ENCODE measurements at regions not wholly inside any gene's neighbourhood (a gene's known extent, or its start where the extent isn't known, plus 50 kb on each side); places are given as distances from the start of the nearest gene placed in this dataset.
"Not testable (repeated sequence)": the region's sequence is repeated elsewhere in the genome, so short reads cannot be mapped to it uniquely, and the experiment has no call there.

DNA sequence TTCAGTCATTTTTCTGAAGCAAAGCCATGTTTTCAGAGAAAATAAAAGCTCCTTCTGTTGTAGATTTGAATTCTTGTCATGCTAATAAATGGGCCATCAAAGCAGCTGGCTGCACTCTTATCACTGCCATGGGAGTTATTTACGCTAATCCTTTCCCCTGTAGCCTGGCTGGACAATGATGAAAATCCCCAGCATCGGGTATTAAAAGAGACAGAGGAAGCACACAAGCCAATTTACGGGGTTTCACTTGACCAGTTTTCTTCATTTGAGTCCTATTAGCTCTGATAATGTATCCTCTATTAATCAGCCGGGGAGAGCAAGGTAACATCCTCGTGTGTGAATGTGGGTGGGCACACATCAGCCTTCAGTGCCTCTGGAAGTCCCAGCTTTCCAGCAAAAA lies 470.2 kb upstream of the API5 start:
- DNase-seq (ENCODE audit: low read depth): no peak

GRCh38 chr11:42849362-42849761 lies 462.4 kb upstream of the API5 start:
- DNase-seq (ENCODE audit: low read depth): no peak

DNA sequence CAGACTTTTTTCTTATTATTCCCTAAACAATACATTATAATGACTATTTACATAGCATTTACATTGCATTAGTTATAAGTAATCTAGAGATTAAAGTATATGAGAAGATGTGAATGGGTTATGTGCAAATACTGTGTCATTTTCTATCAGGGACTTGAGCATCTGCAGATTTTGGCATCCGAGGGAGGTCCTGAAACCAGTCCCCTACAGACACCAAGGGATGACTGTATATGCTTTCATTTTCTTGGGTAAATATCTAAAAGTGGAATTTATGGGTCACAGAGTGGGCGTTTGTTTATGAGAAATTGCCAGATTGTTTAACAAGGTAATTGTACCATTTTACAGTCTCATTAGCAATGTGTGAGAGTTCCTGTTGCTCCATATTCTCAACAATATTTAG lies 454.5 kb upstream of the API5 start:
- no peak for DNase-seq (ENCODE audit: low read depth)

DNA sequence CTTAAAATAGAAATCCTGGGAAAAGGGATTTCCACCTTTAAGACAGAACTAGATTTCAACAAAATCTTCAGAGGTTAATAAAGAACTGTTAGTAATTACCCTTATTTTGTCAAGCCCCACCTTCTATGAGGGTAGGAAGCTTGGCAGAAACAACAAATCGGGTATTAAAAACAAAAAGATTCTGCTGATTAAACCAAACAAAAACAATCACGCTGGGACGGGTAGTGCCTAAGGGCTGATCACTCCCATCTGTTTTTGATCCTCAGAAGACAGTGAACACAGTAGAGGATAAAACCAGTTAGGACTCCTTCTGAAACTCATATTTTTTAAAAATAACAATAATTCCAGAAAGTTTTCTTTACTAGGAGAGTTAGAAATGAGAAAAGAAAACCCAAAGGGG lies 441.3 kb upstream of the API5 start:
- DNase-seq (ENCODE audit: low read depth): no peak

DNA sequence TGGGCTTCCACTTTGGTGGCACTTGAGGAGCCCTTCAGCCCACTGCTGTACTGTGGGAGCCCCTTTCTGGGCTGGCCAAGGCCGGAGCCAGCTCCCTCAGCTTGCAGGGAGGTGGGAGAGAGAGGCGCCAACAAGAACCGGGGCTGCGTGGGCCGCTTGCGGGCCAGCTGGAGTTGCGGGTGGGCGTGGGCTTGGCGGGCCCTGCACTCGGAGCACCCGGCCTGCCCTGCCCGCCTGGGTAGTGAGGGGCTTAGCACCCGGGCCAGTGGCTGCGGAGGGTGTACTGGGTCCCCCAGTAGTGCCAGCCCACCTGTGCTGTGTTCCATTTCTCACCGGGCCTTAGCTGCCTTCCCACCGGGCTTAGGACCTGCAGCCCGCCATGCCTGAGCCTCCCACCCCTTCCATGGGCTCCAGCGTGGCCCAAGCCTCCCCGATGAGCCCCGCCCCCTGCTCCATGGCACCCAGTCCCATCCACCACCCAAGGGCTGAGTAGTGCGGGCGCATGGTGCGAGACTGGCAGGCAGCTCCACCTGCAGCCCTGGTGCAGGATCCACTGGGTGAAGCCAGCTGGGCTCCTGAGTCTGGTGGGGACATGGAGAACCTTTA lies 437.9 kb upstream of the API5 start:
- DNase-seq (ENCODE audit: low read depth): not testable (repeated sequence)

DNA sequence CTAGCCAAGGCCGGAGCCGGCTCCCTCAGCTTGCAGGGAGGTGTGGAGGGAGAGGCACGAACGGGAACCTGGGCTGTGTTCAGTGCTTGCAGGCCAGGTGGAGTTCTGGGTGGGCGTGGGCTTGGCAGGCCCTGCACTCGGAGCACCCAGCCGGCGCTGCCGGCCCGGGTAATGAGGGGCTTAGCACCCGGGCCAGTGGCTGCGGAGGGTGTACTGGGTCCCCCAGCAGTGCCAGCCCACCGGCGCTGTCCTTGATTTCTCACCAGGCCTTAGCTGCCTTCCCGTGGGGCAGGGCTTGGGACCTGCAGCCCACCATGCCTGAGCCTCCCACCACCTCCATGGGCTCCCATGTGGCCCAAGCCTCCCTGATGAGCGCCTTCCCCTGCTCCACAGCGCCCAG lies 430.5 kb upstream of the API5 start:
- not testable (repeated sequence) for DNase-seq (ENCODE audit: low read depth)

DNA sequence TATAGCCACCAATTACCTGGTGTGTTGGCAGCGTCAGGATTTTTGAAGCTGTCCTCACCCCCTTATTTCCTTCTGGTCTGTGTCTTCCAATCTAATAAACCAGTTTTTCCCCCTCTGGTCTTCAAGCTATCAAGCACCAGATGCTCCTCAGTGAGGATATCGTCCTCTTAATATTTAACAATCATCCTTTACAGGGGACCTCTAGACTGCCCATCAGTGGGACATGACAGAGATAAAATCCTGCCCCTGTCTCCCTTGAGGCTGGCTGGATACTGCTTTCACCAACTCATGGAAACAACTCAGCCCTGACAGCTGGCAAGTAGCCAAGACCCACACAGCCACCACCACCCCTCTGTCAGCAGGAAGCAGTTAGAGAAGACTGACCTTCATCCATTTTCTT lies 421.0 kb upstream of the API5 start:
- DNase-seq (ENCODE audit: low read depth): no peak

GRCh38 chr11:42901084-42901483 lies 410.7 kb upstream of the API5 start:
- DNase-seq (ENCODE audit: low read depth): no peak

DNA sequence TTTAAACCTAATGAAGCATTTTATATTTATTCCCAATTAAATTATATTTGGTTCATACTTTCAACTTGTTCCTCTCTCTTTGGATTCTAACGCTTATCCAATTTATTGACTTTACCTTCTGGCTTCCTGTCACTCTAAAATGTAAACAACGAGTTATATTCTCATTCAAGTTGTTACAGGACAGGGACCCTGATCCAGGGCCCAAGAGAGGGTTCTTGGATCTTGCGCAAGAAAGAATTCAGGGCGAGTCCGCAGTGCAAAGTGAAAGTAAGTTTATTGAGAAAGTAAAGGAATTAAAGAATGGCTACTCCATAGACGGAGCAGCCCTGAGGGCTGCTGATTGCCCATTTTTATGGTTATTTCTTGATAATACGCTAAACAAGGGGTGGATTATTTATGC lies 405.6 kb upstream of the API5 start:
- no peak for DNase-seq (ENCODE audit: low read depth)

DNA sequence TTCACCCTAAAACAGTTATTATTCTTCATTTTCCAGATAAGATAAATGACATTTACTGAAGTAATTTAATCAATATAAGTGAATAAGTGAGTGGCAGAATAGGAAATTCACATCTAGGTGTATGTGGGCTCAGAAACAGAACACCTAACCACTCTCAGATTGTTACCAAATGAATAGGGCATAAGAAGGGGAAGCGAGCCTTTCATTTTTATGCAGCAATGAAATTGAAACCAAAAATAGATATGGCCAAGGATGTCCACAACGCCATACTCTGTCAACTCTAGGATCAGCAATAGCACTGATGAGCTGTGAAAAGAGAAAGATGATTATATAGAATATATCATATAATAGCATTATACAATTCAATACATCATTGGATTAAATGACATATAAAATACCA lies 398.1 kb upstream of the API5 start:
- no peak for DNase-seq (ENCODE audit: low read depth)

GRCh38 chr11:42923651-42924050 lies 388.1 kb upstream of the API5 start:
- DNase-seq (ENCODE audit: low read depth): no peak

DNA sequence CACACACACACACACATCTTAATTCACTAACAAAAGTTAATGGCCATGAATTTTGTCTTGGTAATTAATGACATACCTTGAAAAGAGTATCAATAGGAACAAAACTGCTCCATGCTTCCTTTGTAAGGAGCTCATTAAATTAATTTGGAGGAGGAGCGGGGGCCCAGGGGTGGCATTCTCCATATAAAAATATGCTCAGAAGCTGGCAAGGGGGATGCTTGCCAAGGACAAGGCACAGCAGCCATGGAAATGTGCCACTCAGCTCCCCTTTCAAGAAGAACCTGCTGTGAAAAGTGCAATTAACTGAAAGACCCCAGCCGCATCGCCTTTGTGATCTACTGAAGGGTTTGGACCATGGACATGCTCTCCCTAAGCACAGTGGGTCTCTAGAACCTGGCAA lies 385.9 kb upstream of the API5 start:
- no peak for DNase-seq (ENCODE audit: low read depth)

DNA sequence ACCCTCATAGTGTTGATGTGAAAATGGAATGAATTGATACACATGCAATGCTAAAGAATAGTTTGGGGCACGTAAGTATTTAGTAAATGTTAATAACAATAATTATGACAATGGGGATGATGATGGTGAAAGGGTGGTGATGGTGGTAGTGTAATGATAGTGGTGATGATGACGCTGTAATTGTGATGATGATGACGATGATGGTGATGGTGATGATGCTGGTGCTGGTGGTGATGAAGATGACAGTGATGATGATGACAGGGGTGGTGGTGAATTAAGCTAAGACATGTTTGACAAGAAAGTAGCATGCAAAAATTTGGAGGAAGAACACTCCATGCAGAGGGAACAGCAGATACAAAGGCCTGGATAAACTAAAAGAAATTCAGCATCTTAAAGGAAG lies 364.4 kb upstream of the API5 start:
- DNase-seq (ENCODE audit: low read depth): no peak

DNA sequence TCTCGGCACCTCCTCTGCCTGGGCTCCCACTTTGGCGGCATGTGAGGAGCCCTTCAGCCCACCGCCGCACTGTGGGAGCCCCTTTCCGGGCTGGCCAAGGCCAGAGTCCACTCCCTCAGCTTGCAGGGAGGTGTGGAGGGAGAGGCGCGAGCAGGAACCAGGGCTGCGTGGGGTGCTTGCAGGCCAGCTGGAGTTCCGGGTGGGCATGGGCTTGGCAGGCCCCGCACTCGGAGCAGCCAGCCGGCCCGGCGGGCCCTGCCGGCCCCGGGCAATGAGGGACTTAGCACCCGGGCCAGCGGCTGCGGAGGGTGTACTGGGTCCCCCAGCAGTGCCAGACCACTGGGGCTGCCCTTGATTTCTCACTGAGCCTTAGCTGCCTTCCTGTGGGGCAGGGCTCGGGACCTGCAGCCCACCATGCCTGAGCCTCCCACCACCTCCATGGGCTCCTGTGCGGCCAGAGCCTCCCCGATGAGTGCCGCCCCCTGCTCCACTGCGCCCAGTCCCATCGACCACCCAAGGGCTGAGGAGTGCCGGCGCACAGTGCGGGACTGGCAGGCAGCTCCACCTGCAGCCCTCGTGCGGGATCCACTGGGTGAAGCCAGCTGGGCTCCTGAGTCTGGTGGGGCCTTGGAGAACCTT lies 361.9 kb upstream of the API5 start:
- not testable (repeated sequence) for DNase-seq (ENCODE audit: low read depth)

- no peak for DNase-seq (ENCODE audit: low read depth)
Observed at GRCh38 chr11:42951266-42951665, 360.5 kb upstream of the API5 start.

- no peak for DNase-seq (ENCODE audit: low read depth)
Observed at GRCh38 chr11:42957831-42958230, 354.0 kb upstream of the API5 start.

- DNase-seq (ENCODE audit: low read depth): no peak
Observed at GRCh38 chr11:42958635-42959034, 353.2 kb upstream of the API5 start.

GRCh38 chr11:42960521-42961088 lies 351.2 kb upstream of the API5 start:
- DNase-seq (ENCODE audit: low read depth): no peak

GRCh38 chr11:42967653-42968052 lies 344.1 kb upstream of the API5 start:
- DNase-seq (ENCODE audit: low read depth): no peak

- DNase-seq (ENCODE audit: low read depth): no peak
Observed at GRCh38 chr11:42972741-42973140, 339.1 kb upstream of the API5 start.

GRCh38 chr11:42974510-42975179 lies 337.2 kb upstream of the API5 start:
- no peak for DNase-seq (ENCODE audit: low read depth)

DNA sequence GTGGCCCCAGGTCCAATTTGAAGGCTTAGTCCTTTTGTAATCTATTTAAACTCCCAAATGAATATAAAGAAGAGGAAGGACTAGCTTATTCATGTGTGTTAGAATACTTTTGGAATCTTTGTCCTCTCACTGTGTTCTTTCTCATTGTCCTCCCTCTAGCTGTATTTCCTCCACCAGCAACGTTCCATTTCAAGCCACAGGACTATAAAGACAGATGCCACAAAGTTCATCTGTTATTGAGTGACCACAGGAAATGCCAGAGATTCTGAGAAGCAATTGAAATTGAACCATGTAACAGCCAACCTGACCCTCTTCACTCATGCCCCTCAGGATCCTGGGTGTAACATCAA lies 336.6 kb upstream of the API5 start:
- DNase-seq (ENCODE audit: low read depth): no peak

GRCh38 chr11:42976636-42977217 lies 335.1 kb upstream of the API5 start:
- DNase-seq (ENCODE audit: low read depth): no peak

All from ELR (cell line).